ENCODE measurements at regions not wholly inside any gene's neighbourhood (a gene's known extent, or its start where the extent isn't known, plus 50 kb on each side); places are given as distances from the start of the nearest gene placed in this dataset.

DNA sequence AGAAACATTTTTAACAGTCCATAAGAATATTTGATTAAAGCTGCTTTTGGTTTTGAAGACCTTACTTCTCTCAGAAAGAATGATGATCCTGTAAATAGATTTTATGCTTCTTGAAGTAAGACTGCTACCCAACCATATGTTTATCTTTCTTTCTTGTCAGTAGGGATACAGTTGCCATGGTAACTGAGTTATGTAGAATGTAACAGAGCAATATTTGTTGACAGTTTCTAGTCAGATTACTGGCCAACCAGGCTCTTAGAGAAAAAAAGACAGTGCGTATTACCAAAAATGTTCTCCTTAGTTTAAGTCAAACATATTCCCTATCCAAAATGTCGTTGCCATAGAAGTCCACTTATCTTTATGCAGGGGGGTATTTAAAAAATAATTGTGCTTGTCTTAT lies 456.8 kb downstream of the PRR32 start:
- Histone ChIP-seq H3K27ac (ENCODE audit: low read length) (no peak overlapping the region), H3K4me1 (ENCODE audit: control insufficient read depth, insufficient read depth, low read length) (no peaks in the 10 kb centered on the region), H3K4me3 (ENCODE audit: low read depth in 2 of 2, low read length in 2 of 2) (no peak overlapping the region), H3K27me3 (ENCODE audit: control insufficient read depth, insufficient read depth, low read length) (no peaks in the 10 kb centered on the region), H3K9me3 (ENCODE audit: control insufficient read depth, insufficient read depth, low read depth, low read length) (0 out of 2 replicates have a peak, but pooled peaks cover 3% of the 10 kb centered on the region), H3K36me3 (ENCODE audit: control insufficient read depth, insufficient read depth, low read length) (no peaks in the 10 kb centered on the region)
- in situ Hi-C loops (cut with HindIII; ENCODE audit: low pct_unique_long_range_greater_than_20kb, low sequenced_read_pairs), result no loop called here
- no TSS peak for BruUV-seq (replicated peaks)
- intact Hi-C loops (cut with micrococcal nuclease; ENCODE audit: unreplicated experiment), result no loop called here
- CTCF ChIA-PET, result no interaction called here
- ATAC-seq (no peak), DNase-seq (ENCODE audit: low read depth, low spot score) (no peak)
- POLR2A ChIA-PET, result no interaction called here
- TF ChIP-seq POLR2AphosphoS5 (IDR thresholded peaks at IDR 0.05; ENCODE audit: low read depth, low read length) (no peak), REST (IDR thresholded peaks at IDR 0.05; ENCODE audit: insufficient read depth in 1 of 2, low read depth in 2 of 2, low read length in 1 of 2) (no peak), TCF7L2 (IDR thresholded peaks at IDR 0.05; ENCODE audit: low read depth, low read length) (no peak), SIN3A (IDR thresholded peaks at IDR 0.05; ENCODE audit: borderline replicate concordance, insufficient read depth, low read depth, low read length) (no peak)
- TF ChIP-seq, protein P1, sequence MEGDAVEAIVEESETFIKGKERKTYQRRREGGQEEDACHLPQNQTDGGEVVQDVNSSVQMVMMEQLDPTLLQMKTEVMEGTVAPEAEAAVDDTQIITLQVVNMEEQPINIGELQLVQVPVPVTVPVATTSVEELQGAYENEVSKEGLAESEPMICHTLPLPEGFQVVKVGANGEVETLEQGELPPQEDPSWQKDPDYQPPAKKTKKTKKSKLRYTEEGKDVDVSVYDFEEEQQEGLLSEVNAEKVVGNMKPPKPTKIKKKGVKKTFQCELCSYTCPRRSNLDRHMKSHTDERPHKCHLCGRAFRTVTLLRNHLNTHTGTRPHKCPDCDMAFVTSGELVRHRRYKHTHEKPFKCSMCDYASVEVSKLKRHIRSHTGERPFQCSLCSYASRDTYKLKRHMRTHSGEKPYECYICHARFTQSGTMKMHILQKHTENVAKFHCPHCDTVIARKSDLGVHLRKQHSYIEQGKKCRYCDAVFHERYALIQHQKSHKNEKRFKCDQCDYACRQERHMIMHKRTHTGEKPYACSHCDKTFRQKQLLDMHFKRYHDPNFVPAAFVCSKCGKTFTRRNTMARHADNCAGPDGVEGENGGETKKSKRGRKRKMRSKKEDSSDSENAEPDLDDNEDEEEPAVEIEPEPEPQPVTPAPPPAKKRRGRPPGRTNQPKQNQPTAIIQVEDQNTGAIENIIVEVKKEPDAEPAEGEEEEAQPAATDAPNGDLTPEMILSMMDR (IDR thresholded peaks at IDR 0.05), result no peak

- no peaks in the 10 kb centered on the region for H3K36me3 ChIP-seq (ENCODE audit: control insufficient read depth, insufficient read depth, low read length)
- in situ Hi-C loops (cut with HindIII; ENCODE audit: low pct_unique_long_range_greater_than_20kb, low sequenced_read_pairs) (no loop called here), intact Hi-C loops (cut with micrococcal nuclease; ENCODE audit: unreplicated experiment) (no loop called here)
- no peak overlapping the region for H3K4me3 ChIP-seq (ENCODE audit: low read depth in 2 of 2, low read length in 2 of 2)
- H3K27me3 ChIP-seq (ENCODE audit: control insufficient read depth, insufficient read depth, low read length), result no peaks in the 10 kb centered on the region
- no peak for ATAC-seq
- BruUV-seq (replicated peaks), result no TSS peak
- ChIA-PET POLR2A (no interaction called here), CTCF (no interaction called here)
- TF ChIP-seq REST (IDR thresholded peaks at IDR 0.05; ENCODE audit: insufficient read depth in 1 of 2, low read depth in 2 of 2, low read length in 1 of 2) (no peak), POLR2AphosphoS5 (IDR thresholded peaks at IDR 0.05; ENCODE audit: low read depth, low read length) (no peak), TCF7L2 (IDR thresholded peaks at IDR 0.05; ENCODE audit: low read depth, low read length) (no peak), SIN3A (IDR thresholded peaks at IDR 0.05; ENCODE audit: borderline replicate concordance, insufficient read depth, low read depth, low read length) (no peak)
- TF ChIP-seq, protein P1 (IDR thresholded peaks at IDR 0.05), result no peak
- no peak overlapping the region for H3K27ac ChIP-seq (ENCODE audit: low read length)
- no peaks in the 10 kb centered on the region for H3K4me1 ChIP-seq (ENCODE audit: control insufficient read depth, insufficient read depth, low read length)
- H3K9me3 ChIP-seq (ENCODE audit: control insufficient read depth, insufficient read depth, low read depth, low read length), result no peaks in the 10 kb centered on the region
- no peak for DNase-seq (ENCODE audit: low read depth, low spot score)
Measured at GRCh38 chrX:127300511-127300910, 481.0 kb downstream of the PRR32 start.
